Keratinocyte (primary cell): ENCODE measurements at regions not wholly inside any gene's neighbourhood (a gene's known extent, or its start where the extent isn't known, plus 50 kb on each side); places are given as distances from the start of the nearest gene placed in this dataset.

ENCODE experiments used
- DNase-seq: peaks from one replicate; pipeline ENCODE4 v3.0.0-alpha.2; 2011; ENCODE audit warnings: low read depth, missing footprints, low spot score
- FAIRE-seq: peaks from 2 replicates; lab custom pipeline; 2011; peaks lifted over from hg19 to GRCh38; lab: Jason Lieb, UNC
- H2AFZ ChIP-seq: 2 replicates; pipeline ENCODE4 v1.6.0; 2012; ENCODE audit warnings: low read length, control low read depth, inconsistent platforms; ENCODE audit not compliant: control insufficient read depth
- H3K27ac ChIP-seq: 2 replicates; pipeline ENCODE4 v1.5.1; 2011; ENCODE audit warnings: low read length; ENCODE audit not compliant: control insufficient read depth, insufficient read depth
- H3K27me3 ChIP-seq: 3 replicates; pipeline ENCODE4 v1.6.0; 2011; ENCODE audit warnings: low read length; ENCODE audit not compliant: control insufficient read depth, insufficient read depth; ENCODE audit errors: extremely low read depth
- H3K36me3 ChIP-seq, 2 experiments: 2 replicates in 1 of 2; 3 replicates in 1 of 2; pipeline ENCODE4 v1.5.1; 2011; ENCODE audit warnings: low read length in 2 of 2, mild to moderate bottlenecking in 1 of 2; ENCODE audit not compliant: control insufficient read depth in 2 of 2, insufficient read depth in 2 of 2; ENCODE audit errors: extremely low read depth in 1 of 2
- H3K4me1 ChIP-seq: 3 replicates; pipeline ENCODE4 v1.5.1; 2011; ENCODE audit warnings: low read length; ENCODE audit not compliant: control insufficient read depth, insufficient read depth; ENCODE audit errors: extremely low read depth
- H3K4me2 ChIP-seq: 3 replicates; pipeline ENCODE4 v1.6.0; 2011; ENCODE audit warnings: low read depth, low read length; ENCODE audit not compliant: control insufficient read depth, insufficient read depth; ENCODE audit errors: extremely low read depth
- H3K4me3 ChIP-seq, 3 experiments: fragments of 200-600 bp in 1 of 3; sonication (generic) in 1 of 3; 2 replicates in 2 of 3; 3 replicates in 1 of 3; pipeline ENCODE4 v1.5.1; 2011 to 2016; ENCODE audit warnings: low read length in 3 of 3, mild to moderate bottlenecking in 3 of 3, control low read depth in 2 of 3, inconsistent platforms in 1 of 3, low read depth in 1 of 3, mixed read lengths in 1 of 3, mixed run types in 1 of 3, moderate library complexity in 1 of 3; ENCODE audit not compliant: control insufficient read depth in 2 of 3, insufficient read depth in 2 of 3; ENCODE audit errors: extremely low read depth in 1 of 3
- H3K79me2 ChIP-seq: 2 replicates; pipeline ENCODE4 v1.6.0; 2012; ENCODE audit warnings: low read length; ENCODE audit not compliant: control insufficient read depth, insufficient read depth
- H3K9ac ChIP-seq: 3 replicates; pipeline ENCODE4 v1.6.0; 2011; ENCODE audit warnings: low read length; ENCODE audit not compliant: control insufficient read depth, insufficient read depth; ENCODE audit errors: extremely low read depth
- H3K9me1 ChIP-seq: 3 replicates; pipeline ENCODE4 v1.6.0; 2011; ENCODE audit warnings: low read length; ENCODE audit not compliant: control insufficient read depth, insufficient read depth; ENCODE audit errors: extremely low read depth
- H3K9me3 ChIP-seq: 2 replicates; pipeline ENCODE4 v1.5.1; 2012; ENCODE audit warnings: low read depth, low read length; ENCODE audit not compliant: control insufficient read depth
- H4K20me1 ChIP-seq: 3 replicates; pipeline ENCODE4 v1.6.0; 2011; ENCODE audit warnings: low read length; ENCODE audit not compliant: control insufficient read depth, insufficient read depth; ENCODE audit errors: extremely low read depth
- CTCF ChIP-seq, 3 experiments: IDR thresholded peaks in 1 of 3; conservative IDR thresholded peaks in 1 of 3; optimal IDR thresholded peaks in 1 of 3; 2 replicates in 2 of 3; 3 replicates in 1 of 3; pipeline versions ENCODE3 to v1.5.1; 2011; ENCODE audit warnings: low read length in 3 of 3, mild to moderate bottlenecking in 3 of 3, moderate library complexity in 2 of 3, control low read depth in 1 of 3, inconsistent platforms in 1 of 3; ENCODE audit not compliant: insufficient read depth in 2 of 3; ENCODE audit errors: extremely low read depth in 1 of 3
- EZH2 ChIP-seq: IDR thresholded peaks from one replicate; pipeline ENCODE4 v1.6.1; 2012; ENCODE audit warnings: inconsistent platforms, mild to moderate bottlenecking, low read length, moderate library complexity
- dilution Hi-C: fragments of 300-500 bp; cut with MboI; formaldehyde crosslinking; loops from one replicate; pipeline ENCODE4 v1.7.0; 2020; ENCODE audit warnings: low sequenced_read_pairs; ENCODE audit not compliant: extremely low pct_ligation_motif_present

- Histone ChIP-seq H3K4me1 (no peaks in the 10 kb centered on the region), H3K36me3 (no peaks in the 10 kb centered on the region), H2AFZ (no peak overlapping the region), H3K79me2 (no peaks in the 10 kb centered on the region), H3K9me3 (no peaks in the 10 kb centered on the region), H3K27me3 (no peaks in the 10 kb centered on the region), H3K9ac (no peak overlapping the region), H4K20me1 (no peaks in the 10 kb centered on the region), H3K4me3 (no peak overlapping the region), H3K27ac (no peak overlapping the region), H3K4me2 (no peak overlapping the region), H3K9me1 (no peaks in the 10 kb centered on the region)
- FAIRE-seq (no peak), DNase-seq (no peak)
- dilution Hi-C loops = no loop called here
- no peak for TF ChIP-seq EZH2
These were observed 279.4 kb downstream of the FZD1 start for GRCh38 chr7:91543646-91544045.

- Histone ChIP-seq H3K27me3 (no peaks in the 10 kb centered on the region), H3K9me1 (no peaks in the 10 kb centered on the region), H2AFZ (no peak overlapping the region), H3K4me2 (no peak overlapping the region), H4K20me1 (no peaks in the 10 kb centered on the region), H3K4me3 (no peak overlapping the region), H3K9me3 (no peaks in the 10 kb centered on the region), H3K9ac (no peak overlapping the region), H3K27ac (no peak overlapping the region), H3K79me2 (no peaks in the 10 kb centered on the region), H3K36me3 (no peaks in the 10 kb centered on the region), H3K4me1 (peaks cover 6% of the 10 kb centered on the region)
- FAIRE-seq = no peak
- dilution Hi-C loops = no loop called here
- no peak for TF ChIP-seq CTCF (optimal IDR thresholded peaks at IDR 0.05 in 1 of 3, IDR thresholded peaks at IDR 0.05 in 1 of 3, conservative IDR thresholded peaks at IDR 0.05 in 1 of 3; ENCODE audit: extremely low read depth in 1 of 3, insufficient read depth in 2 of 3, low read length in 3 of 3)
- TF ChIP-seq EZH2 = no peak
- no peak for DNase-seq
These were observed 285.6 kb downstream of the FZD1 start for GRCh38 chr7:91549878-91550277.

GRCh38 chr7:91550931-91551330 lies 286.7 kb downstream of the FZD1 start:
- H3K27ac ChIP-seq = no peak overlapping the region
- H3K4me1 ChIP-seq = peaks cover 6% of the 10 kb centered on the region
- H3K4me3 ChIP-seq = no peak overlapping the region
- H4K20me1 ChIP-seq = no peaks in the 10 kb centered on the region
- TF ChIP-seq EZH2 (no peak), CTCF (optimal IDR thresholded peaks at IDR 0.05 in 1 of 3, IDR thresholded peaks at IDR 0.05 in 1 of 3, conservative IDR thresholded peaks at IDR 0.05 in 1 of 3; ENCODE audit: extremely low read depth in 1 of 3, insufficient read depth in 2 of 3, low read length in 3 of 3) (no peak)
- H3K9me3 ChIP-seq = no peaks in the 10 kb centered on the region
- no peak overlapping the region for H3K9ac ChIP-seq
- no peaks in the 10 kb centered on the region for H3K79me2 ChIP-seq
- dilution Hi-C loops = no loop called here
- H3K4me2 ChIP-seq = no peak overlapping the region
- no peaks in the 10 kb centered on the region for H3K36me3 ChIP-seq
- H3K27me3 ChIP-seq = no peaks in the 10 kb centered on the region
- FAIRE-seq = no peak
- no peaks in the 10 kb centered on the region for H3K9me1 ChIP-seq
- DNase-seq = no peak
- H2AFZ ChIP-seq = no peak overlapping the region
